CD14-positive monocyte (primary cell): ENCODE measurements at regions not wholly inside any gene's neighbourhood (a gene's known extent, or its start where the extent isn't known, plus 50 kb on each side); places are given as distances from the start of the nearest gene placed in this dataset.

Experiments used
- DNase-seq, 3 donors: peaks; one replicate each; pipeline ENCODE4 v3.0.0-alpha.2; 2011 to 2022
- H2AFZ ChIP-seq: 2 replicates; pipeline ENCODE4 v1.6.0; 2012; ENCODE audit warnings: mild to moderate bottlenecking, low read depth, low read length, inconsistent platforms; ENCODE audit not compliant: insufficient read depth, poor library complexity, severe bottlenecking
- H3K27ac ChIP-seq, 2 donors: 1 replicate in 1 of 2; 2 replicates in 1 of 2; pipeline ENCODE4 v1.5.1; 2012 to 2013; ENCODE audit warnings: low read length in 2 of 2, control low read depth in 1 of 2, inconsistent platforms in 1 of 2, low read depth in 1 of 2, mild to moderate bottlenecking in 1 of 2
- H3K27me3 ChIP-seq, 2 donors: one replicate each; pipeline versions ENCODE4 v1.6.0 to v1.6.1; 2011 to 2013; ENCODE audit warnings: low read length in 2 of 2; ENCODE audit not compliant: control insufficient read depth in 2 of 2, insufficient read depth in 2 of 2
- H3K36me3 ChIP-seq, 2 donors: replicated peaks in 1 of 2; 1 replicate in 1 of 2; 2 replicates in 1 of 2; pipeline versions ENCODE4 v1.5.1 to v1.6.1; 2012 to 2013; ENCODE audit warnings: low read length in 2 of 2, control low read depth in 1 of 2, inconsistent platforms in 1 of 2, mild to moderate bottlenecking in 1 of 2; ENCODE audit not compliant: insufficient read depth in 2 of 2, control insufficient read depth in 1 of 2
- H3K4me1 ChIP-seq, 2 donors: 1 replicate in 1 of 2; 2 replicates in 1 of 2; pipeline versions ENCODE4 v1.5.1 to v1.6.1; 2012 to 2013; ENCODE audit warnings: low read length in 2 of 2, control low read depth in 1 of 2, inconsistent platforms in 1 of 2, mild to moderate bottlenecking in 1 of 2, moderate library complexity in 1 of 2; ENCODE audit not compliant: insufficient read depth in 2 of 2, control insufficient read depth in 1 of 2
- H3K4me2 ChIP-seq: replicated peaks from 2 replicates; pipeline ENCODE3; 2012; ENCODE audit warnings: low read length, moderate library complexity, mild to moderate bottlenecking; ENCODE audit not compliant: poor library complexity, severe bottlenecking; ENCODE audit errors: extremely low read depth
- H3K4me3 ChIP-seq, 3 experiments: fragments of 200-600 bp in 1 of 3; sonication (generic) in 1 of 3; replicated peaks in 1 of 3; 1 replicate in 2 of 3; 2 replicates in 1 of 3; pipeline ENCODE4 v1.5.1; 2011 to 2013; ENCODE audit warnings: low read length in 3 of 3, mild to moderate bottlenecking in 3 of 3, control low read depth in 2 of 3, low read depth in 2 of 3, inconsistent platforms in 1 of 3, moderate library complexity in 1 of 3
- H3K79me2 ChIP-seq: 2 replicates; pipeline ENCODE4 v1.6.0; 2012; ENCODE audit warnings: mild to moderate bottlenecking, control low read depth, inconsistent platforms, low read length, moderate library complexity; ENCODE audit not compliant: insufficient read depth
- H3K9ac ChIP-seq: 2 replicates; pipeline ENCODE4 v1.6.0; 2017; ENCODE audit warnings: low read length, mild to moderate bottlenecking; ENCODE audit not compliant: insufficient read depth, poor library complexity, severe bottlenecking
- H3K9me3 ChIP-seq, 2 donors: replicated peaks in 1 of 2; 1 replicate in 1 of 2; 2 replicates in 1 of 2; pipeline versions ENCODE4 v1.5.1 to v1.6.1; 2012 to 2013; ENCODE audit warnings: low read length in 2 of 2, control low read depth in 1 of 2; ENCODE audit not compliant: control insufficient read depth in 1 of 2, insufficient read depth in 1 of 2
- H4K20me1 ChIP-seq: 2 replicates; pipeline ENCODE4 v1.6.0; 2012; ENCODE audit warnings: mild to moderate bottlenecking, low read length, control low read depth, moderate library complexity; ENCODE audit not compliant: insufficient read depth
- H3K27ac Mint-ChIP-seq, 7 donors: one replicate each; pipeline ENCODE4 v1.8.0; 2020; ENCODE audit warnings: mild to moderate bottlenecking in 7 of 7, mixed read lengths in 7 of 7, moderate library complexity in 6 of 7, inconsistent platforms in 2 of 7
- H3K27me3 Mint-ChIP-seq, 3 donors: one replicate each; pipeline ENCODE4 v1.8.0; 2021 to 2022; ENCODE audit warnings: low read depth in 3 of 3, mild to moderate bottlenecking in 3 of 3, mixed read lengths in 3 of 3, moderate library complexity in 3 of 3, inconsistent platforms in 1 of 3
- H3K36me3 Mint-ChIP-seq, 2 donors: one replicate each; pipeline ENCODE4 v1.8.0; 2020; ENCODE audit warnings: mixed read lengths in 2 of 2, inconsistent platforms in 1 of 2, mild to moderate bottlenecking in 1 of 2
- H3K4me1 Mint-ChIP-seq: one replicate; pipeline ENCODE4 v1.8.0; 2020; ENCODE audit warnings: mild to moderate bottlenecking, mixed read lengths
- H3K4me3 Mint-ChIP-seq, 2 donors: one replicate each; pipeline ENCODE4 v1.8.0; 2020; ENCODE audit warnings: mild to moderate bottlenecking in 2 of 2, mixed read lengths in 2 of 2, moderate library complexity in 1 of 2
- H3K9me3 Mint-ChIP-seq, 7 donors: one replicate each; pipeline ENCODE4 v1.8.0; 2020 to 2022; ENCODE audit warnings: mixed read lengths in 7 of 7, mild to moderate bottlenecking in 6 of 7, moderate library complexity in 6 of 7, inconsistent platforms in 2 of 7
- CTCF ChIP-seq: fragments of 200-600 bp; IDR thresholded peaks from one replicate; pipeline ENCODE4 v1.8.0; 2022; ENCODE audit warnings: antibody characterized with exemption, mild to moderate bottlenecking
- WGBS: methylation state at CpG from one replicate; pipeline ENCODE4 v1.1.5; 2013; ENCODE audit warnings: missing lambda C conversion rate; ENCODE audit not compliant: insufficient coverage; 5-methylcytosine and 5-hydroxymethylcytosine counted together
- intact Hi-C, 2 donors: fragments of 100-400 bp; cut with micrococcal nuclease; formaldehyde crosslinking; loops; one replicate each; pipeline versions ENCODE4 v1.15.0 to v1.15.1; 2023

GRCh38 chr3:30962493-30962892, 68.0 kb upstream of the GADL1 start:
- 80% methylated on average over 1 of the region's 4 CpGs for WGBS

GRCh38 chr3:30963223-30963722, 68.8 kb upstream of the GADL1 start:
- Histone ChIP-seq H3K4me1 (no peaks in the 10 kb centered on the region), H3K9ac (no peak overlapping the region), H4K20me1 (no peaks in the 10 kb centered on the region), H3K27ac (no peak overlapping the region), H3K4me2 (no peak overlapping the region), H2AFZ (no peak overlapping the region), H3K9me3 (peaks cover 0 to 4% of the 10 kb centered on the region in 2 donors), H3K36me3 (no peaks in the 10 kb centered on the region), H3K27me3 (no peaks in the 10 kb centered on the region), H3K4me3 (no peak overlapping the region), H3K79me2 (no peaks in the 10 kb centered on the region)
- Mint-ChIP-seq H3K27ac (no peak overlapping the region), H3K4me1 (no peaks in the 10 kb centered on the region), H3K9me3 (peaks cover 0 to 12% (median 5%) of the 10 kb centered on the region in 7 donors), H3K4me3 (no peak overlapping the region), H3K27me3 (peaks cover 0 to 2% (median 2%) of the 10 kb centered on the region in 3 donors), H3K36me3 (no peaks in the 10 kb centered on the region)
- no peak for DNase-seq
- intact Hi-C loops: no loop called here
- TF ChIP-seq CTCF: no peak

More at GRCh38 chr3:30962493-30962892, 68.0 kb upstream of the GADL1 start:
- Histone ChIP-seq H3K79me2 (no peaks in the 10 kb centered on the region), H3K27me3 (no peaks in the 10 kb centered on the region), H3K4me3 (no peak overlapping the region), H3K9ac (no peak overlapping the region), H2AFZ (no peak overlapping the region), H3K9me3 (peaks cover 0 to 4% of the 10 kb centered on the region in 2 donors), H3K36me3 (no peaks in the 10 kb centered on the region), H3K4me1 (no peaks in the 10 kb centered on the region), H3K27ac (no peak overlapping the region), H4K20me1 (no peaks in the 10 kb centered on the region), H3K4me2 (no peak overlapping the region)
- H3K27ac Mint-ChIP-seq: no peak overlapping the region
- TF ChIP-seq CTCF: no peak
- H3K9me3 Mint-ChIP-seq: peaks cover 1 to 12% (median 6%) of the 10 kb centered on the region in 7 donors
- intact Hi-C loops: no loop called here
- DNase-seq: no peak
- no peaks in the 10 kb centered on the region for H3K4me1 Mint-ChIP-seq
- no peaks in the 10 kb centered on the region for H3K36me3 Mint-ChIP-seq
- no peak overlapping the region for H3K4me3 Mint-ChIP-seq
- peaks cover 0 to 2% (median 2%) of the 10 kb centered on the region in 3 donors for H3K27me3 Mint-ChIP-seq
